HG02623 (cell line): ENCODE measurements at regions not wholly inside any gene's neighbourhood (a gene's known extent, or its start where the extent isn't known, plus 50 kb on each side); places are given as distances from the start of the nearest gene placed in this dataset.
"Not testable (repeated sequence)": the region's sequence is repeated elsewhere in the genome, so short reads cannot be mapped to it uniquely, and the experiment has no call there.

Experiments
- ATAC-seq: cut with Tn5 transposase; IDR thresholded peaks from one replicate; pipeline ENCODE4 v1.9.1; 2021; ENCODE audit warnings: moderate library complexity; ENCODE audit not compliant: unreplicated experiment

DNA sequence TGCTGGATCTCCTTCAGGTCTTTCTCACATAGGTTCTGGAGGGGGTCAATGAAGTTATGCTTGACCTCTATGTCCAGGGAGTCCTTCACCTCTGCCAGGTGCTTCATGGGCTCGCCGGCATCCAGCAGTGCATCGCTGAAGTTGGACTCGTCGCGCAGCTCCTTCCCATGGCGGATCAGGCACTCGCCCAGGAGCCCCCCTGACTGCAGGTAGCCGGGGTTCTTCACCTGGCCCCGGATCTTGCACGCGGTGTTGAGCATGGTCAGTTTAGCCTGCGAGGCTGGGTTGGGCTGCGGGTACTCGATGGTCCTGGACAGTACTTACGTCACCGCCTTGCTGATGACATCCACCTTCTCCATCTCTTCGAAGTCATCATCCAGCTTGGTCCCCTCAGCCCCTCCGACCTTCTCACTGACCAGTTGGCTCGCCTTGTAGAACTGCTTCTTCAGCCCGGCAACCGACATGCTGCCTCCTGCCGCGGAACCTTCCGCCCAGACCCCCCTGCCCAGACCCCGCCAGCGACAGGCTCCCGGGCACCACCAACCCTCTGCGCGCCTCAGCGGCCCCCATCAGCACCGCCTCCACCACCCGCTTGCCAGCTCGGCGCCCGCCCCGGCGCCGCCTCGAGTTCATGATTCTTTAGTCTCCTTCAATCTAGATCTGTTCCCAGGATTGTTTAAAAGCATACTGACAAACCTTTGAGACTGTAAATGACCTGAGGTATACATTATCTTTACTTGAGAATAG lies 99.8 kb downstream of the KPNA2 start:
- ATAC-seq: no peak

DNA sequence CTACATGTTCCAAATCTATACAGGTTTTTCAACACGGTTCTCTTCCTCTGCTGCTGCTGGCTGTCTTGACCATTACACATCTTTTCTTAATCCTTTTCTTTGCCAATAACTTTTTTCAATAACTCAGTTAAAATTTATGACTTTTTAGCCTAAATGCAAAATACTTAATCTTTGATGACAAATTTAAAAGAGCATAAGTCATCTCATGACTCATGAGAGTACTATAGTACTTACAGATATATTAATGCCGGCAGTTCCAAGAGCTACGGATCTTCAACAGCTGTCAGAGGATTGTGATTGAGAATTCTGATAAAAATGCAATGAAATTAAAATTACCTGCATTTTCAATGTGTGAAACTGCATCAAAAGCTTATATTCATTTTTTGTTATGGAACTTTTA lies 105.5 kb downstream of the KPNA2 start:
- no peak for ATAC-seq

DNA sequence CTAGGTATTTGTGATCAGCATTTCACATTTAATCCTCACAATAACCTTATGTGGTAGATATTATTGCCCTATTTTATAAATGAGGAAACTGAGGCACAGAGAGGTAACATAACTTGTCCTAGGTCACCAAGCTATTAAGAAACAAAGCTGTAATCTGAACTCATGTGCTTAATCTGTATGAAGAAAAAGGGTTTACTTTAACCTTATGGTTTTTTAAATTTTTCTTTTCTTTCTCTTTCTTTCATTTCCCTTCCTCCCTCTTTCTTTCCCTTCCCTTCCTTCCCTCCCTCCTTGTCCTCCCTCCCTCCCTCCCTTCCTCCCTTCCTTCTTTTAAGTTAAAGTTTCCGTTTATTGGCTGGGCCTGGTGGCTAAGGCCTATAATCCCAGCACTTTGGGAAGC lies 105.2 kb upstream of the AMZ2 start:
- no peak for ATAC-seq

DNA sequence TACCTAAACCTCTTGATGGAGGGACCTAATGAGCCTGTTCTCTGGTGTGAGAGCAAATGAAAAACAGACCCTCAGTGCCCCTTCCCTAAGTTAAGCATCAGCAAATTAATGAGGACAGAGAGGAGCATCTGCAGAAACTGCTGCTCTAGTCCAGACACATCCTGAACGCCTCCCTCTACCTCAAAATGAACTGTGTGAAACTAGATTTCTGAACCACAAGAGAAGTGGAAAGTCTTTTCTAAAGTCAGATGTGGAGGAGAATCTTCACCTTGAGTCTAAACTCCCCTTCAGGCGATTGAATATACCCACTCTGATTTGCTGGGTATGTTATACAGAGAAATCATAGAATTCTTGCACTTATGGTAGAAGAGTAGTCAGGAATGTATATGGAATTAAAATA lies 104.4 kb upstream of the AMZ2 start:
- no peak for ATAC-seq

DNA sequence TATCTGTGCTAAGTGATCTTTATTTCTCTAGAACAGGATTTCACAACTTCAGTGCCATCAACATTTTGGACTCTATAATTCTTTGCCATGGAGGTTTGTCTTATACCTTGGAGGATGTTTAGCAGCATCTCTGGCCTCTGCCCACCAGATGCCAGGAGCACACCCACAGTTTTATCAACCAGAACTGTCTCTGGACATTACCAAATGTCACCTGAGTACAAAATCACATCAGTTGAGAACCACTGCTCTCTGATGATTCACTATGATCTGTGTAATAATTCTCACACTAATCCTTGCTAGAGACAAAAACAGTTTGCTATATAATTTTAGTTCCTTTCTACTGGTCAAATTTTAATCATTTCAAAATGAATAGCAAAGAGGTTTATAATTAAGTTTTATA lies 102.8 kb upstream of the AMZ2 start:
- no peak for ATAC-seq

DNA sequence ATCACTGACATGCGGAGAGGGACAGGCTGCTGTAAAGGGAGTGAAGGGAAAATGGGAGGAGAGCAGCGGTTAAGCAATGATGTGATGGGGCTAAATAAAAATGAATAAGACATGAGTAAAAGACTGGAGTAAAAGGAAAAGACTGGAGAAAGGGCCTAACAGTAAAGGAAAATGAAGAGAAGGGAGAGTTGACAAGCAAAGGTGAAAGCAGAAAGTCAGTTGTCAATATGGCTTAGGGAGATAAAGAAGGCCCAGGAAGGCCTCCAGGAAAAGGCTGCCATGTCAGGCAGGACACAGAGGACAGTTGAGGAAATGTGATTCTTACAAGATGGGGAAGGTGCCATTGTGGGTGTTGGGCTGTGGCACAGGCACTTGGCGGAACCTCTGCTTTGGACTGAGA lies 98.9 kb upstream of the AMZ2 start:
- ATAC-seq: no peak

DNA sequence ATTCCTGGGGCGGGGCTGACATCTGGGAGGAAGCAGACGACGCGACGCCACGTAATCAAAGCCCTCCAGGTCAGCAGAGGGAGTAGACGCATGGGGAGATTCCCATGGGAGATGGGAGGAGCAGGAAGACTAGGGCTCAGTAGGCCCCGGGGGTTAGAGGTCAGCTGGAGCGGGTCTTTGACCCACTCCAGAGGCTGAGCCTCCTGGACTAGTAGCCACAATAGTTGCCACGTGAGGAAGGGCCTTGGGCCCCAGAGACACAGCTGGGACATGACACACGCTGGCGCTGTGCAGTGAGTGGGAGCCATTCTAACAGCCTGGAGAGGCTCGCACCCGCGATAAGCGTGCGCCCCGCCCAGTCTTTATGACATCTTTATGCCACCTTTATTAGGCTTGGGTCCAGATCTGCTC lies 95.7 kb upstream of the AMZ2 start:
- no peak for ATAC-seq

DNA sequence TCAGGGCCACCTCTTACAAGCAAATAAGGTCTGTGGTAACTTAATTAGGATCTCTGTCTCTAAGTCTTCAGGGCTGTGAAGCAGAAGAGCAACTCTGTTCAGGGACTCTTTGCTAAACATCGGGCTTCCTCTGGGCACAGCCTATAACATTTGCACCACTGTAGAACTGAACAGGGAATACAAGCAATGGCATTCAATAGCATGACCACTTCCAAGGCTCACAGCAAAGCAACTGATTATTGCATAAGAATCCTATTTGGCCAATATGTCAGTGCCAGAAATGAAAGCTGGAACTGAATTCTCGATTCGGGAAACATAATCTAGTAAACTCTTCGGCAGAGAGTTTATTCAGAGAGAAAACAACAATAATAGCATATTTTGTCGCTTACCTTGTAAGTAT lies 92.2 kb upstream of the AMZ2 start:
- no peak for ATAC-seq

DNA sequence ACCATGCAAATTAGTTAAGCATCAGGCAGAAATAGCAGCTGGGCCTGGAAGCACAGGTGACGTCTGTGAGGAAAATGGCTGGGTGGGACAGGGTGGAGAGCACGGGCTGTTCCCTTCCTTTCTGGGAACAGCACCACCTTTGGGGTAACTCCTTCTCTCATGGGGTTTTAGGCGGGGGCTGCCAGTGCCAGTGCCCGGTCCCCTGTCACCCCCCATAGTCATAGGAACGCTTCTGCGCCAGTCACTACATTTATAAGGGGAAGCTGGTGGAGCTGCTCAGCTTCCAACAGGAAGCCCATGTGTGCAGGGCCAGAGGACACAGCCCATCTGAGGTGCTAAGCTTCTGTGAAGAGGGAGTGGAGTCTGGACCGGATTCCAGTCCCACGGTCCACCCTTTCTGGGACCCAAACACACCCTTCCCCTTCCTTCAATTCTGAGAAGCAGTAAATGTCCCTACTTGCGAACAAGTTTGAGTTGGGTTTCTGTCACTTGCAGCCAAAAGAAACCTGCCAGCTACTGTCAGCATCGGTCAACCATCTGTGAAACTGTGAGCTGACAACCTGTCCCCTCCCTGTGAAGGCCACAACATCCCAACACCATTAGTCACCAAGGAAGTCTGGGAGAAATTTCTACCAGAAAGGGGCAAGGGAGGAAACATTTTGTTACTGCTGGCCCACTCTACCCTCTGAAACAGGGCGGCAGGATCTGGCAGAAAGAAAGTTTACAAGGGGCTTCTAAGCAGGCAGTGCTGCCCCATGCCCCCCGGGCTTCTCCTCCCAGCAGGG lies 86.0 kb upstream of the AMZ2 start:
- no peak for ATAC-seq

DNA sequence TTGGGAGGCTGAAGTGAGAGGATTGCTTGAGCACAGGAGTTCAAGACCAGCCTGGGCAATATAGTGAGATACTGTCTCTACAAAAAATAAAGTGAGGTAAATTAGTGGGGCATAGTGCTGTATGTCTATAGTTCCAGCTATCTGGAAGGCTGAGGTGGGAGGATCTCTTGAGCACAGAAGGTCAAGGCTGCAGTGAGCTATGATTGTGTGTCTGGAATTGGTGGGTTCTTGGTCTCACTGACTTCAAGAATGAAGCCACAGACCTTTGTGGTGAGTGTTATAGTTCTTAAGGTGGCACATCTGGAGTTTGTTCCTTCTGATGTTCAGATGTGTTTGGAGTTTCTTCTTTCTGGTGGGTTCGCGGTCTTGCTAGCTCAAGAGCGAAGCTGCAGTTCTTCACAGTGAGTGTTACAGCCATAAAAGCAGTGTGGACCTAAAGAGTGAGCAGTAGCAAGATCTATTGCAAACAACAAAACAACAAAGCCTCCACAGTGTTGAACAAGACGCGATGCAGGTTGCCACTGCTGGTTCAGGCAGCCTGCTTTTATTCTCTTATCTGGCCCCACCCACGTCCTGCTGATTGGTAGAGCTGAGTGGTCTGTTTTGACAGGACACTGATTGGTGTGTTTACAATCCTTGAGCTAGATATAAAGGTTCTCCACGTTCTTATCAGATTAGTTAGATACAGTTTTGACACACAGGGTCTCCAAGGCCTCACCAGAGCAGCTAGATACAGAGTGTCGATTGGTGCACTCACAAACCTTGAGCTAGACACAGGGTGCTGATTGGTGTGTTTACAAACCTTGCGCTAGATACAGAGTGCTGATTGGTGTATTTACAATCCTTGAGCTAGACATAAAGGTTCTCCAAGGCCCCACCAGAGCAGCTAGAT lies 79.3 kb upstream of the AMZ2 start:
- not testable (repeated sequence) for ATAC-seq

DNA sequence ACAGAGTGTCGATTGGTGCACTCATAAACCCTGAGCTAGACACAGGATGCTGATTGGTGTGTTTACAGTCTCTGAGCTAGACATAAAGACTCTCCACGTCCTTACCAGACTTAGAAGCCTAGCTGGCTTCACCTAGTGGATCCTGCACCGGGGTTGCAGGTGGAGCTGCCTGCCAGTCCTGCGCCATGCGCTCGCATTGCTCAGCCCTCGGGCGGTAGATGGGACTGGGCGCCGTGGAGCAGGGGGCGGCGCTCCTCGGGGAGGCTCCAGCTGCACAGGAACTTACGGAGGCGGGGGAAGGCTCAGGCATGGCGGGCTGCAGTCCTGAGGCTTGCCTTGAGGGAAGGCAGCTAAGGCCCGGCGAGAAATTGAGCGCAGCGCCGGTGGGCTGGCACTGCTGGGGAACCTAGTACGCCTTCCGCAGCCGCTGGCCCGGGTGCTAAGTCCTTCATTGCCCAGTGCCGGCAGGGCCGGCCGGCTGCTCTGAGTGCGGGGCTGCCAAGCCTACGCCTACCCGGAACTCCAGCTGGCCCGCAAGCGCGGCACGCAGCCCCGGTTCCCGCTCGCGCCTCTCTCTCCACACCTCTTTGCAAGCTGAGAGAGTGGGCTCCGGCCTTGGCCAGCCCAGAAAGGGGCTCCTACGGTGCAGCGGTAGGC lies 78.5 kb upstream of the AMZ2 start:
- not testable (repeated sequence) for ATAC-seq

DNA sequence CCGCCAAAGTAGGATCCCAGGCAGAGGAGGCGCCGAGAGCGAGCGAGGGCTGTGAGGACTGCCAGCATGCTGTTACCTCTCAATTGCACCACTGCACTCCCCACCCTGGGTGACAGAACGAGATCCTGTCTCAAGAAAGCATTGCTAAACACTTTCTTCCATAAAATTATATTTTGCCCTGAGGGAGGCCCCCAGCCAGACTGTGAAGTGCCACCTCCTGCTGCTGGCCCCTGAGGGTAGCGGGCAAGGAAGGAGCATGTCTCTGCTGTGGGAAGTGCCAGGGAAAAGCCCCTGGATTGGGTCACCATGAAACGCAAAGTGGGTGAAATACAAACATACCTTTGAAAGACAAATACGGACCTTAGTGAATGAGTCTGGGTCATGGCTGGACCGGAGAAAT lies 78.0 kb upstream of the AMZ2 start:
- ATAC-seq: no peak

DNA sequence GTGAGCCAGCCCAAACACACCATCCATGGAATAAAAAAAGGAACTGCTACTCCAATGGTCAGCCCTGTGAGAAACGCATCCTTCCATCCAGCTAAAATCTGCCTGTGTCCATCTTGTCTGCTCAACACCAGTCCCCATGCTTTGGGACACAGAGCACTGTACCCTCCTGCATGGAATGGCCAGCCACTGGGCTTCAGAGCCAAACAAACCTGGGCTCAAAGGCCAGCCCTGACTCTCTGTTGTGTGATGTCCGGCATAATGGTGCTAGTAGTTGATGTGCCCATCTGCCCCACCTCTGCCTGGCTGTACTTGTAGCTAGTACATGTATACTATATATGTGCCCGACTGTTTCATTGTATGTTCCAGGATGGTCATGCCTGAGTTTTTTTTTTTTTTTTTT lies 77.6 kb upstream of the AMZ2 start:
- no peak for ATAC-seq

DNA sequence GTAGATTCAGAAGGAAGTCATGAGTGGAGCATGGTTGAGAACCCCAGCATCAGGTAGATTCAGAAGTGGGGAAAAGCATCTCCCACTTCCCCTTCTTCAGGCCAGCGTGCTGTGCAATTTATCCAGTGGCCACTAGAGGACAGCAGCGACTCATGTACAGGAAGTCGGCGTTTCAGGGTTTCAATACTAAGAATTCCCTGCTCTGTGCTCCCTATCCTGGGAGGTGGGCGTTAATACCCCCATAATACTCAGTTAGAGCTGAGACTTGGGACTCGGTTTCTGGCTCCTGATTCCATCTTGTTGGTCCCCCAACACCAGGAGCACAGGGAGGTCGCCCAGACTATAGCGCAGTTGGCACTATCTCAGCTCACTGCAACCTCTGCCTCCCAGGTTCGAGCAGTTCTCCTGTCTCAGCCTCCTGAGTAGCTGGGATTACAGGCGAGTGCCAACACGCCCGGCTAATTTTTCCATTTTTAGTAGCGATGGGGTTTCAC lies 75.3 kb upstream of the AMZ2 start:
- ATAC-seq: no peak

DNA sequence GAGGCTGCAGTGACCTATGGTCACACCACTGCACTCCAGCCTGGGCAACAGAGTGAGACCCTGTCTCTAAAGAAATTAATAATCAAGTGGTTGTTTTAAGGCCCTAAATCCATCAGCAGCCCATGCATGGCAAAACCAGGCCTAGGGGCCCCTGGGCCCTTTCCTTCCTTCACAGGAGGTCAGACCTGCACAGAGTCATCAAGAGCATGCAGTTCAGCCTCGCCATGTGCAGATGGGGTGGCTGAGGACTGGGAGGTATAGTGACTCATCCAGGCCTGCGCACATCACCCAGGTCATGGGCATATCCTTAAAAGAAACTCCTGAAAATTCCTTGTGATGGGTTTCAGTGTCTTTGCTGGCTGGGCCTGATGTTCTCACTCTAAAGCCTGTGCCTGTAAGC lies 72.4 kb upstream of the AMZ2 start:
- ATAC-seq: no peak

DNA sequence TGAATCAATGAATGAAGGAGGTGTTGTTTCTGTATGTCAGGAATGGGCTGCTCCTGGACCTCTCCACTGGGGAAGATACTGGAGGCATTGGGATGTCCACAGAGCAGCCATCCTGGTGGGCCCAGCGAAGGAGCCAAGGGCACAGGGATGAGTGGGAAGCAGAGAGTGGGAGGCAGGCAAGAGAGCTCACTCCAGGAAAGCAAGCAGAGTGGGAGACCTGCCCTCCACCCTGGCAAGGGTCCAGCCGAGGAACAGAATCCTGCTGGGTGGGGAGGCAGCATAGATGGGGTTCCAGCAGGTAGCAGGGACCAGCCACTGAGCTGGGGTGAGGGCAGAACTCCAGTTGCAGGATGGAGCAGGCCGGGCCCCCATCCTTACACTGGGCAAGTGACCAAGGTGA lies 71.9 kb upstream of the AMZ2 start:
- no peak for ATAC-seq

DNA sequence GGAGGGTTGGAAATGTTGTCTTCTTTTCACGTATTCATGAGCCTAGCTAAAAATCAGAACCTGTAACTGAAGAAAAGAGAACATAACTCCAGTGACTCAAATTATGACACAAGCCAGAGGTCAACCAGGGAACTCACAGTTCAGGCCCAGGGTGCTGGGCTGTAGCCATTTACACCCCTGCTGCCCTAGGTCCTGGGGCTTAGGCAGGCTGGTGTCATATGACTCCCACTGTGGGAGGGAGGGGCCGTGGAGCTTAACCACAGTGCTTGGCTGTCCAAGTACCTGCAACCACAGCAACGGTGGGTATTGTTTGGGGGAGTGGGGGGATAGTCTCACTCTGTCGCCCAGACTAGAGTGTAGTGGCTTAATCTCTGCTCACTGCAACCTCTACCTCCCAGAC lies 71.1 kb upstream of the AMZ2 start:
- no peak for ATAC-seq

DNA sequence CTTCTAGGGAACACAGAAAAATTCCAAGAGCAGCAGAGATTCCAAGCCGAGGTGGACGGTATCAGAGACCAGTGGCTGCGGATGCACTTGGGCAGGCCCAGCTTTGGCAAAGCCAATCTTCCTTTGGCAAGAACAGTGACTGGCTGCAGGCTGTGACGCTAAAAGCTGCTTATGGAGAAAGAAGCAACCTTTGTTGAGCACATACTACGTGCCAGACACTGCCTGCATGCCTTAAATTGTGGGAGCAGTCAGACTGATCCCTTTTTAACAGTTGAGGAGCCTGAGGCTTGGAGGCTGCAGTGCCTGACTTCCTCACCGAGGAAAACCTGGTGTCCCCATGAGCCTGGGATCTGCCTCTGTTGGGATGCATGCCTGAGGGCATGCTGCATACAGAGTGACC lies 69.0 kb upstream of the AMZ2 start:
- no peak for ATAC-seq

DNA sequence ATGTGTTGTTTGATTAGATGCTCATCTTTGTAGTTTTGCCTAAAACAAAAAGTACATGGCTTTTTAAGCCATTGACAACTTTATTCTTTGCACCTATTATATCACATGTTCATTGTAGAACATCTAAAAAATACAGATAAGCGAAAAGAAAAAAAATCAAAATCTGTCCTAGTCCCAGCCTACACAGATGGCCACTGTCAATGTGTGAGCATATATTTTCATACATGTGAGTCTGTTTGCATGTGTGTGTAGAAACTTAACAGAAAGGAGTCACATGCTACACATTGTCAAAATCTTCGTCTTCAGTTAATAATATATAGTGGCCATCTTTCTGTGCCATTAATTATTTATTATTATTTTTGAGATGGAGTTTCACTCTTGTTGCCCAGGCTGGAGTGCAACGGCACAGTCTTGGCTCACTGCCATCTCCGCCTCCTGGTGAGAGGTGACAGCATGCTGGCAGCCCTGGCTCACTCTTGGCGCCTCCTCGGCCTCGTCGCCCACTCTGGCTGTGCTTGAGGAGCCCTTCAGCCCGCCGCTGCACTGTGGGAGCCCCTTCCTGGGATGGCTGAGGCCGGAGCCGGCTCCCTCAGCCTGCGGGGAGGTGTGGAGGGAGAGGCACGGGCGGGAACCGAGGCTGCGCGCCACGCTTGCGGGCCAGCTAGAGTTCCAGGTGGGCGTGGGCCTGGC lies 68.5 kb upstream of the AMZ2 start:
- no peak for ATAC-seq

DNA sequence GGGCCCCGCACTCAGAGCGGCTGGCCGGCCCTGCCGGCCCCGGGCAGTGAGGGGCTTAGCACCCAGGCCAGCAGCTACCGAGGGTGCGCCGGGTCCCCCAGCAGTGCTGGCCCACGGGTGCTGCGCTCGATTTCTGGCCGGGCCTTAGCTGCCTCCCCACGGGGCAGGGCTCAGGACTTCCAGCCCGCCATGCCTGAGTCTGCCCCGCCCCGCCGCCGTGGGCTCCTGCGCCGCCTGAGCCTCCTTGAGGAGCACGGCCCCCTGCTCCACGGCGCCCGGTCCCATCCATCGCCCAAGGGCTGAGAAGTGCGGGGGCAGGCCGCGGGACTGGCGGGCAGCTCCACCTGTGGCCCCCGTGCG lies 67.9 kb upstream of the AMZ2 start:
- ATAC-seq: no peak

DNA sequence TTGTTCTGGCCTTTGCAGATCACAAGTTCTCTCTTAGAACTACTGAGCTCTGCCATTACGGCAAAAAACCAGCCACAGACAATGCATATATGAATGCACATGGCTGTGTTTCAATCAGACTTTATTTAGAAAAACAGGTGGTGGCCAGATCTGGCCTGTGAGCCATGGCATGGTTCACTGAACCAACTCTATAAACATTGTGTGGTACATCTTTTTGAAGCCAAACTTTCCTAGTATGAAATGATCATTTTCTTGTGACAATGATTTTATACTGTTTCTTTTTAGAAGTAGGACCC lies 65.9 kb upstream of the AMZ2 start:
- no peak for ATAC-seq
